PC-9 (cell line): ENCODE measurements at regions not wholly inside any gene's neighbourhood (a gene's known extent, or its start where the extent isn't known, plus 50 kb on each side); places are given as distances from the start of the nearest gene placed in this dataset.

Source experiments
- BruUV-seq: library from RNA; stranded (reverse); fragments of 400-500 nt; replicated peaks from 2 replicates; lab custom pipeline; 2021; lab: Mats Ljungman, UMichigan
- CTCF ChIA-PET: fragments of 300-600 bp; sonication (Branson Sonifier 250); formaldehyde crosslinking; loops from one replicate; lab custom pipeline; 2022; ENCODE audit warnings: antibody characterized with exemption; lab: Charles Lee
- POLR2A ChIA-PET: fragments of 300-600 bp; sonication (Branson Sonifier 250); formaldehyde crosslinking; loops from one replicate; lab custom pipeline; 2022; ENCODE audit warnings: antibody characterized with exemption; ENCODE audit not compliant: unreplicated experiment; lab: Charles Lee
- DNase-seq, 2 experiments: peaks; one replicate each; pipeline versions ENCODE4 v3.0.0 to v3.0.0-alpha.2; 2015 to 2022; ENCODE audit warnings: mixed read lengths in 1 of 2
- H2AFZ ChIP-seq: fragments of 200-600 bp; sonication (generic); 2 replicates; pipeline ENCODE4 v1.8.1; 2017; ENCODE audit warnings: antibody characterized with exemption
- H3F3A ChIP-seq: fragments of 200-600 bp; sonication (generic); 2 replicates; pipeline ENCODE4 v1.8.1; 2017; ENCODE audit warnings: antibody characterized with exemption, mild to moderate bottlenecking, low read depth; ENCODE audit not compliant: insufficient read depth
- H3K27ac ChIP-seq: fragments of 200-600 bp; sonication (generic); 2 replicates; pipeline ENCODE4 v1.6.1; 2016; ENCODE audit warnings: mixed run types
- H3K27me3 ChIP-seq: fragments of 200-600 bp; sonication (generic); 2 replicates; pipeline ENCODE4 v1.6.1; 2016; ENCODE audit warnings: low read depth, mixed run types; ENCODE audit not compliant: insufficient read depth
- H3K36me3 ChIP-seq: fragments of 200-600 bp; sonication (generic); 2 replicates; pipeline ENCODE4 v1.6.1; 2016; ENCODE audit warnings: low read depth, mixed run types
- H3K4me1 ChIP-seq: fragments of 200-600 bp; sonication (generic); replicated peaks from 2 replicates; pipeline ENCODE4 v1.6.1; 2016; ENCODE audit warnings: mixed run types; ENCODE audit not compliant: insufficient read depth
- H3K4me2 ChIP-seq: fragments of 200-600 bp; sonication (generic); 2 replicates; pipeline ENCODE4 v1.6.1; 2017; ENCODE audit warnings: mixed run types
- H3K4me3 ChIP-seq: fragments of 200-600 bp; sonication (generic); 2 replicates; pipeline ENCODE4 v1.6.1; 2016; ENCODE audit warnings: mixed run types
- H3K79me2 ChIP-seq: fragments of 200-600 bp; sonication (generic); 2 replicates; pipeline ENCODE4 v1.6.1; 2017; ENCODE audit warnings: low read depth, mixed run types
- H3K9me2 ChIP-seq: fragments of 200-600 bp; sonication (generic); 2 replicates; pipeline ENCODE4 v1.8.1; 2017; ENCODE audit warnings: mild to moderate bottlenecking; ENCODE audit not compliant: insufficient read depth
- H3K9me3 ChIP-seq: fragments of 200-600 bp; sonication (generic); 2 replicates; pipeline ENCODE4 v1.8.1; 2016; ENCODE audit warnings: low read depth; ENCODE audit not compliant: insufficient read depth
- H4K20me1 ChIP-seq: fragments of 200-600 bp; sonication (generic); 2 replicates; pipeline ENCODE4 v1.8.1; 2017; ENCODE audit not compliant: insufficient read depth
- CTCF ChIP-seq: fragments of 200-600 bp; sonication (generic); conservative IDR thresholded peaks from 2 replicates; pipeline ENCODE4 v1.6.1; 2017; ENCODE audit warnings: mixed run types, antibody characterized with exemption, mild to moderate bottlenecking, moderate library complexity
- EZH2 ChIP-seq: fragments of 200-600 bp; sonication (generic); IDR thresholded peaks from 2 replicates; pipeline ENCODE4 v1.8.0; 2017; ENCODE audit warnings: antibody characterized with exemption, low read depth
- intact Hi-C: fragments of 100-400 bp; cut with micrococcal nuclease; formaldehyde crosslinking; loops from one replicate; pipeline ENCODE4 v1.10.0; 2022; ENCODE audit not compliant: unreplicated experiment

- no peak for TF ChIP-seq CTCF
- TF ChIP-seq EZH2 = no peak
- H4K20me1 ChIP-seq = no peaks in the 10 kb centered on the region
- H3F3A ChIP-seq = no peaks in the 10 kb centered on the region
- no peaks in the 10 kb centered on the region for H3K36me3 ChIP-seq
- ChIA-PET POLR2A (no interaction called here), CTCF (no interaction called here)
- no TSS peak for BruUV-seq
- no peaks in the 10 kb centered on the region for H3K79me2 ChIP-seq
- intact Hi-C loops = no loop called here
- no peak overlapping the region for H3K27ac ChIP-seq
- no peak for DNase-seq
- no peak overlapping the region for H2AFZ ChIP-seq
- no peaks in the 10 kb centered on the region for H3K9me3 ChIP-seq
- H3K4me3 ChIP-seq = no peak overlapping the region
- no peak overlapping the region for H3K4me2 ChIP-seq
- no peaks in the 10 kb centered on the region for H3K4me1 ChIP-seq
- no peaks in the 10 kb centered on the region for H3K27me3 ChIP-seq
- no peaks in the 10 kb centered on the region for H3K9me2 ChIP-seq
Observed at GRCh38 chr10:62540389-62540788, 166.2 kb downstream of the ZNF365 start.

- Histone ChIP-seq H3K4me3 (no peak overlapping the region), H3K4me2 (no peak overlapping the region), H3K9me2 (no peaks in the 10 kb centered on the region), H4K20me1 (no peaks in the 10 kb centered on the region), H3K79me2 (no peaks in the 10 kb centered on the region), H3K4me1 (no peaks in the 10 kb centered on the region), H3K36me3 (no peaks in the 10 kb centered on the region), H2AFZ (no peak overlapping the region), H3K27ac (no peak overlapping the region), H3K27me3 (no peaks in the 10 kb centered on the region), H3F3A (no peaks in the 10 kb centered on the region), H3K9me3 (no peaks in the 10 kb centered on the region)
- no peak for DNase-seq
- intact Hi-C loops = no loop called here
- BruUV-seq = no TSS peak
- TF ChIP-seq EZH2 = no peak
- TF ChIP-seq CTCF = no peak
- ChIA-PET CTCF (no interaction called here), POLR2A (no interaction called here)
Observed at GRCh38 chr10:62541811-62542210, 167.6 kb downstream of the ZNF365 start.

- intact Hi-C loops = no loop called here
- H3F3A ChIP-seq = no peaks in the 10 kb centered on the region
- ChIA-PET POLR2A (no interaction called here), CTCF (no interaction called here)
- no peaks in the 10 kb centered on the region for H4K20me1 ChIP-seq
- H2AFZ ChIP-seq = no peak overlapping the region
- H3K9me3 ChIP-seq = no peaks in the 10 kb centered on the region
- no peaks in the 10 kb centered on the region for H3K4me1 ChIP-seq
- no peak overlapping the region for H3K27ac ChIP-seq
- H3K79me2 ChIP-seq = no peaks in the 10 kb centered on the region
- no peak for TF ChIP-seq CTCF
- TF ChIP-seq EZH2 = no peak
- no peaks in the 10 kb centered on the region for H3K27me3 ChIP-seq
- H3K4me2 ChIP-seq = no peak overlapping the region
- H3K9me2 ChIP-seq = no peaks in the 10 kb centered on the region
- H3K4me3 ChIP-seq = no peak overlapping the region
- no peaks in the 10 kb centered on the region for H3K36me3 ChIP-seq
- no peak for DNase-seq
- BruUV-seq = no TSS peak
Observed at GRCh38 chr10:62543571-62544355, 169.6 kb downstream of the ZNF365 start.
